DMS153 treated with DMSO at 0.1 percent for 48 hours (cell line): ENCODE measurements at regions not wholly inside any gene's neighbourhood (a gene's known extent, or its start where the extent isn't known, plus 50 kb on each side); places are given as distances from the start of the nearest gene placed in this dataset.

Experiments used
- DNase-seq: peaks from one replicate; lab custom pipeline; 2025; ENCODE audit not compliant: unreplicated experiment; lab: John Stamatoyannopoulos, UW

- DNase-seq = no peak
Observed at GRCh38 chr5:174282391-174282790, 236.9 kb downstream of the NSG2 start.

- peak; percentile 1 for DNase-seq
Observed at GRCh38 chr5:174283211-174284005, 237.9 kb downstream of the NSG2 start.

- DNase-seq = no peak
Observed at GRCh38 chr5:174284873-174285272, 239.4 kb downstream of the NSG2 start.

GRCh38 chr5:174287761-174288160 lies 242.3 kb downstream of the NSG2 start:
- DNase-seq = no peak

- no peak for DNase-seq
Observed at GRCh38 chr5:174288439-174288838, 242.9 kb downstream of the NSG2 start.

GRCh38 chr5:174291162-174291561 lies 245.7 kb downstream of the NSG2 start:
- DNase-seq = no peak

- no peak for DNase-seq
Observed at GRCh38 chr5:174292348-174292747, 246.8 kb downstream of the NSG2 start.

- DNase-seq = no peak
Observed at GRCh38 chr5:174293006-174293405, 247.5 kb downstream of the NSG2 start.

GRCh38 chr5:174293481-174293880 lies 248.0 kb downstream of the NSG2 start:
- DNase-seq = no peak

GRCh38 chr5:174294891-174295620 lies 249.6 kb downstream of the NSG2 start:
- DNase-seq = no peak

GRCh38 chr5:174295702-174296436 lies 250.4 kb downstream of the NSG2 start:
- DNase-seq = no peak

GRCh38 chr5:174300118-174300940 lies 254.8 kb downstream of the NSG2 start:
- no peak for DNase-seq

GRCh38 chr5:174300941-174301761 lies 255.6 kb downstream of the NSG2 start:
- no peak for DNase-seq

GRCh38 chr5:174301848-174302625 lies 256.5 kb downstream of the NSG2 start:
- no peak for DNase-seq

GRCh38 chr5:174303035-174303434 lies 257.5 kb downstream of the NSG2 start:
- DNase-seq = no peak

GRCh38 chr5:174303437-174304045 lies 258.0 kb downstream of the NSG2 start:
- DNase-seq = no peak

GRCh38 chr5:174305241-174305681 lies 259.8 kb downstream of the NSG2 start:
- no peak for DNase-seq

- no peak for DNase-seq
Observed at GRCh38 chr5:174306345-174307030, 261.0 kb downstream of the NSG2 start.
